ENCODE measurements at regions not wholly inside any gene's neighbourhood (a gene's known extent, or its start where the extent isn't known, plus 50 kb on each side); places are given as distances from the start of the nearest gene placed in this dataset.

DNA sequence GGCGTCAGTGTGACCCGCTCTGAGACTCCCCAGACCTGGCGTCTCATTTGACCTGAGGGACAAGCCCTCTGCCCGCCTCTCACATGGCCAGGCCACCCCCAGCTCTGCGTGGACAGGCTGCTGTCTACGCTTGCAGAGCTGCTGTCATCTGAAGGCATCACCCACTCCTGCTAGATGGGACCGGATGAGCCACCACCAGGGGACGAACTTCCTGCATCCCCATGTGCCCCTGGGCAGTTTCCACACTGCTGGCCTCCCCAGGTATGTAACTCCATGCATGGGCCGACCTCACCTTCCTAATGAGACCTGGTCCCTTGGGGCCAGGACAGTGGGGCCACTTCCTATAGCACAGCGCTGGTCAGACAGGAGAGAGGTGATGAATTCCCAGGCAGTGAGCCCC is 121.5 kb downstream of the PSMG1 start:
- ATAC-seq (no peak), DNase-seq (no peak)
- Histone ChIP-seq H3K27ac (no peak overlapping the region), H3K9me3 (peaks cover 0 to 2% of the 10 kb centered on the region in 2 donors), H3K4me3 (no peak overlapping the region), H3K27me3 (no peaks in the 10 kb centered on the region), H3K4me1 (peaks cover 0 to 19% of the 10 kb centered on the region in 2 donors), H3K36me3 (no peaks in the 10 kb centered on the region)
- intact Hi-C loops (cut with DNase I), result no loop called here
- TF ChIP-seq, protein P1, sequence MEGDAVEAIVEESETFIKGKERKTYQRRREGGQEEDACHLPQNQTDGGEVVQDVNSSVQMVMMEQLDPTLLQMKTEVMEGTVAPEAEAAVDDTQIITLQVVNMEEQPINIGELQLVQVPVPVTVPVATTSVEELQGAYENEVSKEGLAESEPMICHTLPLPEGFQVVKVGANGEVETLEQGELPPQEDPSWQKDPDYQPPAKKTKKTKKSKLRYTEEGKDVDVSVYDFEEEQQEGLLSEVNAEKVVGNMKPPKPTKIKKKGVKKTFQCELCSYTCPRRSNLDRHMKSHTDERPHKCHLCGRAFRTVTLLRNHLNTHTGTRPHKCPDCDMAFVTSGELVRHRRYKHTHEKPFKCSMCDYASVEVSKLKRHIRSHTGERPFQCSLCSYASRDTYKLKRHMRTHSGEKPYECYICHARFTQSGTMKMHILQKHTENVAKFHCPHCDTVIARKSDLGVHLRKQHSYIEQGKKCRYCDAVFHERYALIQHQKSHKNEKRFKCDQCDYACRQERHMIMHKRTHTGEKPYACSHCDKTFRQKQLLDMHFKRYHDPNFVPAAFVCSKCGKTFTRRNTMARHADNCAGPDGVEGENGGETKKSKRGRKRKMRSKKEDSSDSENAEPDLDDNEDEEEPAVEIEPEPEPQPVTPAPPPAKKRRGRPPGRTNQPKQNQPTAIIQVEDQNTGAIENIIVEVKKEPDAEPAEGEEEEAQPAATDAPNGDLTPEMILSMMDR (IDR thresholded peaks at IDR 0.05), result no peak

DNA sequence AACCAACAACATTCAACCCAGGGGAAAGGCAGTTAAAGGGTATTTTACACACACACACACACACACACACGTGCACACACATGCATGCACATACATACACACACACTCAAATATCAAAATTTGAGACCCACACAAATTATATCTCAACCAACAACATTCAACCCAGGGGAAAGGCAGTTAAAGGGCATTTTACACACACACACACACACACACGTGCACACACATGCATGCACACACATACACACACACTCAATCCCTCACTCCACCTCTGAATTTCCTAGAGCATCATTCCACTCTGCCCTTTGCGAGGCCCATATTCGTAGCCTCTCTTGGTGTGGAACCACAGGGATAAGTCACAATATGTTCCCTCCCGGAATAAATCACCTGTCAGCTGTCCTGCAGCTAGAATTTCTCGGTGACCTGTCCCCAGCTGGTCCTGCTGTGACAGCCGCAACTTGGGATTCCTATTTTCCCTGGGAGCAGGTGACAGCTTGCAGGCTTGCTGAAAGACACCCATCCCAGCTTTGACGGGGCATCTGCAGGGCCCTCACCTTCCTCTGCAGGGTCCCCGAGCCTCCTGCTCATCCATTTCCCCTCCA is 122.7 kb downstream of the PSMG1 start:
- no peaks in the 10 kb centered on the region for H3K36me3 ChIP-seq
- peaks cover 0 to 2% of the 10 kb centered on the region in 2 donors for H3K9me3 ChIP-seq
- no peak overlapping the region for H3K4me3 ChIP-seq
- TF ChIP-seq, protein P1 (IDR thresholded peaks at IDR 0.05), result no peak
- intact Hi-C loops (cut with DNase I), result no loop called here
- peaks cover 0 to 26% of the 10 kb centered on the region in 2 donors for H3K4me1 ChIP-seq
- DNase-seq, result no peak
- no peak overlapping the region for H3K27ac ChIP-seq
- ATAC-seq, result no peak
- no peaks in the 10 kb centered on the region for H3K27me3 ChIP-seq

DNA sequence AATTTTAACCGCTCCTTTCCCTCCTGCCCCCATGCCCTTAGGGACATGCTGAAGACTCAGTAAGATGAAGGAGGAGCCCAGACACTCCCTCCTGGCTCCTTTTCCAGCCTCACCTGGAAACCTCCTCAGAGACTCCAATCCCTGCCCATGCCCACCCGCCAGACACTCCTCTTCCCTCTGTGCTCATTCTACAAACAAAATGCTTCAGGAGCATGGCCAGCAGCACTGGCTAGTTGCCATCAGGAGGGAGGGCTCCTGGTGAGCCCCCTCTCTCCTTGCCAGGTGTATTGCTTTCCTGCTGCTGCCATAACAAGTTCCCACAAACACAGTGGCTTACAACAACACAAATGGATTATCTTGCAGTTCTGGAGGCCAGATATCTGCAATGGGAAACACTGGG is 126.1 kb downstream of the PSMG1 start:
- DNase-seq (no peak), ATAC-seq (no peak)
- H3K4me3 ChIP-seq, result no peak overlapping the region
- TF ChIP-seq, protein P1 (IDR thresholded peaks at IDR 0.05), result no peak
- H3K36me3 ChIP-seq, result no peaks in the 10 kb centered on the region
- no peaks in the 10 kb centered on the region for H3K27me3 ChIP-seq
- H3K9me3 ChIP-seq, result no peaks in the 10 kb centered on the region
- H3K27ac ChIP-seq, result no peak overlapping the region
- peaks cover 0 to 20% of the 10 kb centered on the region in 2 donors for H3K4me1 ChIP-seq
- intact Hi-C loops (cut with DNase I), result no loop called here

GRCh38 chr21:39056636-39057035 is 126.6 kb downstream of the PSMG1 start:
- Histone ChIP-seq H3K36me3 (no peaks in the 10 kb centered on the region), H3K9me3 (no peaks in the 10 kb centered on the region), H3K27me3 (no peaks in the 10 kb centered on the region), H3K4me3 (no peak overlapping the region), H3K27ac (no peak overlapping the region), H3K4me1 (peaks cover 0 to 20% of the 10 kb centered on the region in 2 donors)
- intact Hi-C loops (cut with DNase I), result no loop called here
- TF ChIP-seq, protein P1 (IDR thresholded peaks at IDR 0.05), result no peak
- peak in 1 of 4 donors; percentile 37 for DNase-seq
- ATAC-seq, result no peak

- no peaks in the 10 kb centered on the region for H3K9me3 ChIP-seq
These were observed 128.0 kb downstream of the PSMG1 start for GRCh38 chr21:39055167-39055767.

More at GRCh38 chr21:39055167-39055767, 128.0 kb downstream of the PSMG1 start:
- Histone ChIP-seq H3K27ac (peak overlapping the region in 1 of 2 donors; percentile 4), H3K27me3 (no peaks in the 10 kb centered on the region), H3K4me3 (no peak overlapping the region), H3K4me1 (peaks cover 0 to 20% of the 10 kb centered on the region in 2 donors), H3K36me3 (no peaks in the 10 kb centered on the region)
- DNase-seq (peak in 1 of 4 donors; percentile 64), ATAC-seq (peak; percentile 38)
- TF ChIP-seq, protein P1 (IDR thresholded peaks at IDR 0.05), result no peak
- intact Hi-C loops (cut with DNase I), result no loop called here

Measured in left lung (tissue), 4 donors.